ENCODE measurements at regions not wholly inside any gene's neighbourhood (a gene's known extent, or its start where the extent isn't known, plus 50 kb on each side); places are given as distances from the start of the nearest gene placed in this dataset.
A peak's percentile ranks its signal among the peaks of the same experiment; 100 is the strongest.

DNA sequence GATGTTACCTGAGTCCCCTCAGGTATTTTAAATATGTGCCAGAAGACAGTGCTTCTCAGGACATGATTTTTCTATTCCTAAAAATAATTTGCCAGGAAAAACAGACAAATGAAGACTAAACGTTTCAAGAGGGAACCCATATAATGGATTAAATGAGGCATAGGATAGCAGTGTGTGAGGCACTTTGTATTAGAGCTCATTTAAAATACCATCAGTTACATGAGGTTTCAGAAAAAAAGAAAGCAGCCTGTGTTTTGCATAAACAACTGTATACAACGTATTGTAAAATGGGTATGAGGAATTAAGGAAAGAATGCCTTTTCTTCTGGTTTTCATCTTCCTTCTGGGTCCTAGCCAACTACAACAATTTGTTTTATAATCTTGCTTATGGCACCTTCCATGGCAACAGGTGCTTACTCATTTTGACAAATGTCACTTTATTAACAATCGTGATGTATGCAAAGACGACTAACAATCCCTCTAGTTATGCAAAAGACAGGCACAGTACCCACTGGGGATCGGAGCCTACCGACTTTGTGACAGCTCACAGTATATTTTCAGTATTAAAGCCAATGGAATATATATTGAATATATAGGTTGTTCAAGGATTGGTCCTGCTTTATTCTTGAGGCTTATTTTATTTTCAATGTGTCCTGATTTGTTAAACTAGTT, 231.6 kb upstream of the ZNF717 start:
- ATAC-seq, result no peak
- POLR2A ChIA-PET (ENCODE audit: unreplicated experiment), result no interaction called here
- Histone ChIP-seq H3K9ac (ENCODE audit: low read length) (no peak overlapping the region), H3K27ac (ENCODE audit: low read length) (no peak overlapping the region), H3K4me2 (ENCODE audit: low read length) (no peak overlapping the region), H3K36me3 (ENCODE audit: low read depth, low read length) (no peaks in the 10 kb centered on the region), H2AFZ (ENCODE audit: low read length) (no peak overlapping the region), H4K20me1 (ENCODE audit: low read length) (no peaks in the 10 kb centered on the region), H3K27me3 (ENCODE audit: low read length) (peaks cover 3% of the 10 kb centered on the region; the same call in 1 of the 2 replicates), H3K9me2 (replicated peaks; ENCODE audit: low read length) (no peaks in the 10 kb centered on the region; the same call in 1 of the 2 replicates), H3K79me2 (ENCODE audit: low read length) (no peaks in the 10 kb centered on the region), H3F3A (ENCODE audit: low read length, unreplicated experiment) (no peaks in the 10 kb centered on the region), H3K4me3 (ENCODE audit: low read length) (no peak overlapping the region), H3K9me3 (ENCODE audit: low read length) (no peaks in the 10 kb centered on the region), H3K4me1 (ENCODE audit: insufficient read depth, low read length) (peaks cover 11% of the 10 kb centered on the region)
- DNase-seq, result no peak
- TF ChIP-seq EZH2 (IDR thresholded peaks at IDR 0.05; ENCODE audit: low read length, unreplicated experiment), result no peak
- TF ChIP-seq, protein P1, sequence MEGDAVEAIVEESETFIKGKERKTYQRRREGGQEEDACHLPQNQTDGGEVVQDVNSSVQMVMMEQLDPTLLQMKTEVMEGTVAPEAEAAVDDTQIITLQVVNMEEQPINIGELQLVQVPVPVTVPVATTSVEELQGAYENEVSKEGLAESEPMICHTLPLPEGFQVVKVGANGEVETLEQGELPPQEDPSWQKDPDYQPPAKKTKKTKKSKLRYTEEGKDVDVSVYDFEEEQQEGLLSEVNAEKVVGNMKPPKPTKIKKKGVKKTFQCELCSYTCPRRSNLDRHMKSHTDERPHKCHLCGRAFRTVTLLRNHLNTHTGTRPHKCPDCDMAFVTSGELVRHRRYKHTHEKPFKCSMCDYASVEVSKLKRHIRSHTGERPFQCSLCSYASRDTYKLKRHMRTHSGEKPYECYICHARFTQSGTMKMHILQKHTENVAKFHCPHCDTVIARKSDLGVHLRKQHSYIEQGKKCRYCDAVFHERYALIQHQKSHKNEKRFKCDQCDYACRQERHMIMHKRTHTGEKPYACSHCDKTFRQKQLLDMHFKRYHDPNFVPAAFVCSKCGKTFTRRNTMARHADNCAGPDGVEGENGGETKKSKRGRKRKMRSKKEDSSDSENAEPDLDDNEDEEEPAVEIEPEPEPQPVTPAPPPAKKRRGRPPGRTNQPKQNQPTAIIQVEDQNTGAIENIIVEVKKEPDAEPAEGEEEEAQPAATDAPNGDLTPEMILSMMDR (conservative IDR thresholded peaks at IDR 0.05; ENCODE audit: low read depth, low read length), result no peak
- TF ChIP-seq EZH2phosphoT487 (IDR thresholded peaks at IDR 0.05; ENCODE audit: borderline replicate concordance, low read length), result no peak
- intact Hi-C loops (cut with micrococcal nuclease), result no loop called here
- no TSS peak for BruUV-seq (replicated peaks)
- CTCF ChIA-PET, result no interaction called here

DNA sequence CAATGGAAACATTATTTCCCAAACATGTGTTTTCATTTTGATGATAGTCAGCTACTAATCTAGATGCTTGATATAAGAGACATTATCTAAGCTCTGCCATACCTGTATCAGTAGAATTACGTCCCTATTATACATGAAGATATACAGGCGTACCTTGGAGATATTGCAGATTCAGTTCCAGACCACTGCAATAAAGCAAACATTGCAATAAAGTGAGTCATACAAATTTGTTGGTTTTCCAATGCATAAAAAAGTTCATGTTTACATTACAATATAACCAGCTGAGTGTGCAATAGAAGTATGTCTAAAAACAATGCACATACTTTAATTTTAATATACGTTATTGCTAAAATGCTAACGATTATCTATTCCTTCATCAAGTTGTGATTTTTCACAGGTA, 236.0 kb upstream of the ZNF717 start:
- ChIA-PET POLR2A (ENCODE audit: unreplicated experiment) (no interaction called here), CTCF (no interaction called here)
- peak; percentile 92 for DNase-seq
- H4K20me1 ChIP-seq (ENCODE audit: low read length), result no peaks in the 10 kb centered on the region
- no peaks in the 10 kb centered on the region for H3K36me3 ChIP-seq (ENCODE audit: low read depth, low read length)
- TF ChIP-seq, protein P1 (conservative IDR thresholded peaks at IDR 0.05; ENCODE audit: low read depth, low read length), result no peak
- TF ChIP-seq EZH2phosphoT487 (IDR thresholded peaks at IDR 0.05; ENCODE audit: borderline replicate concordance, low read length) (no peak), EZH2 (IDR thresholded peaks at IDR 0.05; ENCODE audit: low read length, unreplicated experiment) (no peak)
- H3F3A ChIP-seq (ENCODE audit: low read length, unreplicated experiment), result no peaks in the 10 kb centered on the region
- intact Hi-C loops (cut with micrococcal nuclease), result loop anchor here (5.0 kb wide), 3 partner anchors 41 to 551 kb away; no protein-coding TSS in a partner anchor
- H3K9me2 ChIP-seq (replicated peaks; ENCODE audit: low read length), result no peaks in the 10 kb centered on the region
- peaks cover 15% of the 10 kb centered on the region for H3K4me1 ChIP-seq (ENCODE audit: insufficient read depth, low read length)
- no peaks in the 10 kb centered on the region for H3K9me3 ChIP-seq (ENCODE audit: low read length)
- no peaks in the 10 kb centered on the region for H3K79me2 ChIP-seq (ENCODE audit: low read length)
- H3K9ac ChIP-seq (ENCODE audit: low read length), result no peak overlapping the region
- ATAC-seq, result peak; percentile 92
- no peaks in the 10 kb centered on the region for H3K27me3 ChIP-seq (ENCODE audit: low read length)
- H2AFZ ChIP-seq (ENCODE audit: low read length), result no peak overlapping the region
- H3K27ac ChIP-seq (ENCODE audit: low read length), result peak overlapping the region; percentile 12; the same call in 1 of the 2 replicates
- no TSS peak for BruUV-seq (replicated peaks)
- H3K4me2 ChIP-seq (ENCODE audit: low read length), result peak overlapping the region; percentile 65
- peak overlapping the region; percentile 27; the same call in 1 of the 2 replicates for H3K4me3 ChIP-seq (ENCODE audit: low read length)

DNA sequence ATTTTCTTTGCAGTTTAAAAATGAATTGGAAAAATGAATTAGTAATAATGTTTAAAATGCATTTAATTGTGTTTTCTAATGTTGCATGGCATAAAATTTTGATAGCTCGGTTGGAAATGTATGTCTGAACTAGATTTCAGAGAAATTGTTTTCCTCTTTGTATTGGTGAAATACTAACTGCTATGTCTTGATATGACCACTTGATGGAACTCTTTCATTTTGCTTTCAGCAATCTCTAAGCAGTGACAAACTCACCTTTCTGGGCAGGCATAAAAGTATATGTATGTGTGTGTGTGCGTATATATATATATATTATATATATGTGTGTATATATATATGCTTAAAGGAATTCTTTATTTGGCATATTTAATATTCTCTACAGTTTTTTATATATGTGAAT, 239.3 kb upstream of the ZNF717 start:
- ATAC-seq (peak; percentile 63), DNase-seq (peak; percentile 63)
- H3K4me2 ChIP-seq (ENCODE audit: low read length), result no peak overlapping the region
- H3K27me3 ChIP-seq (ENCODE audit: low read length), result no peaks in the 10 kb centered on the region
- no TSS peak for BruUV-seq (replicated peaks)
- H3K9ac ChIP-seq (ENCODE audit: low read length), result no peak overlapping the region
- POLR2A ChIA-PET (ENCODE audit: unreplicated experiment), result no interaction called here
- H4K20me1 ChIP-seq (ENCODE audit: low read length), result no peaks in the 10 kb centered on the region
- intact Hi-C loops (cut with micrococcal nuclease), result loop anchor here (1.0 to 5.0 kb wide), 5 partner anchors 21 to 548 kb away; no protein-coding TSS in a partner anchor
- H3K79me2 ChIP-seq (ENCODE audit: low read length), result no peaks in the 10 kb centered on the region
- H3K4me3 ChIP-seq (ENCODE audit: low read length), result no peak overlapping the region
- H3K4me1 ChIP-seq (ENCODE audit: insufficient read depth, low read length), result peaks cover 15% of the 10 kb centered on the region
- CTCF ChIA-PET, result interaction anchor here (0.6 kb wide), 1 partner anchor 10 kb away, joined by 3 read pairs; no protein-coding TSS in a partner anchor
- H2AFZ ChIP-seq (ENCODE audit: low read length), result no peak overlapping the region
- no peaks in the 10 kb centered on the region for H3K9me2 ChIP-seq (replicated peaks; ENCODE audit: low read length)
- no peak for TF ChIP-seq EZH2 (IDR thresholded peaks at IDR 0.05; ENCODE audit: low read length, unreplicated experiment)
- TF ChIP-seq, protein P1 (conservative IDR thresholded peaks at IDR 0.05; ENCODE audit: low read depth, low read length), result peak; percentile 66
- no peak overlapping the region for H3K27ac ChIP-seq (ENCODE audit: low read length)
- H3K9me3 ChIP-seq (ENCODE audit: low read length), result no peaks in the 10 kb centered on the region
- no peaks in the 10 kb centered on the region for H3K36me3 ChIP-seq (ENCODE audit: low read depth, low read length)
- no peaks in the 10 kb centered on the region for H3F3A ChIP-seq (ENCODE audit: low read length, unreplicated experiment)
